ENCODE measurements at regions not wholly inside any gene's neighbourhood (a gene's known extent, or its start where the extent isn't known, plus 50 kb on each side); places are given as distances from the start of the nearest gene placed in this dataset.

DNA sequence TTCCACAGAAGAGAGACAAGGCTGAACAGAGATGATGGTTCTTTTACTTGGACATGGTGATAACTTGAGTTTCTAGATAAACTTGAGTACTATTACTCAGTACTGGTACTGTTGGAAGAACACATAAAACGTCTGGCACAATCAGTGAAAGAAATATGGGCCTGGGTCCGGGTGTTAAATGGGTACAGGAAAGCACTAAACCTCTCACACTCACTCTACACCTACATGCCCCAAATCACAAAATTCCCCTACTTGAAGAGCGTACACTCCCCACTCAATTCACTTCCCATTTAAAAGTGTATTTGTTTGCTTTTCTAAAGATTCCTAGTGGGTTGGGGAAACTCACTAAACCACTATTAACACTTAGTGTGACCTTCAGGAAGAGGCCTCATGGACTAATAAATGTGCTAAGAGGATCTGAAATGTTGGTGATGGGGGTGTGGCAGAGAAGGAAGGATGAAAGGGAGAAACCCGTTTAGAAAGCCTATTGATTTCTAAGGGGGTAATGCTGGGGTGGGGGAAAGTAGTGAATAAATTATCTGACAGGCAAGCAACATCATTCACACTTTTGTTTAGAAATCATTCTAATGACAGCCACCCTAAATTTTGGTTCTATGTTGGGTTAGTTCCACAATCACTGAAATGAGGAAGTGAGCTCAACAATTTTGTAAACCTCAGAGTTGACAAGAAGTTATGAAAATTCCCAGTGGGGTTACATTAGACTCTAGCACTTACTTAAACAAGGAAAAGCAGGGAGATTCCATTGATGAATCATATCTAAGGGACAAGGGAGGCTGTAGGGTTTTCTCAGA, 222.6 kb upstream of the MARCKS start:
- no peak for DNase-seq (ENCODE audit: low spot score)

DNA sequence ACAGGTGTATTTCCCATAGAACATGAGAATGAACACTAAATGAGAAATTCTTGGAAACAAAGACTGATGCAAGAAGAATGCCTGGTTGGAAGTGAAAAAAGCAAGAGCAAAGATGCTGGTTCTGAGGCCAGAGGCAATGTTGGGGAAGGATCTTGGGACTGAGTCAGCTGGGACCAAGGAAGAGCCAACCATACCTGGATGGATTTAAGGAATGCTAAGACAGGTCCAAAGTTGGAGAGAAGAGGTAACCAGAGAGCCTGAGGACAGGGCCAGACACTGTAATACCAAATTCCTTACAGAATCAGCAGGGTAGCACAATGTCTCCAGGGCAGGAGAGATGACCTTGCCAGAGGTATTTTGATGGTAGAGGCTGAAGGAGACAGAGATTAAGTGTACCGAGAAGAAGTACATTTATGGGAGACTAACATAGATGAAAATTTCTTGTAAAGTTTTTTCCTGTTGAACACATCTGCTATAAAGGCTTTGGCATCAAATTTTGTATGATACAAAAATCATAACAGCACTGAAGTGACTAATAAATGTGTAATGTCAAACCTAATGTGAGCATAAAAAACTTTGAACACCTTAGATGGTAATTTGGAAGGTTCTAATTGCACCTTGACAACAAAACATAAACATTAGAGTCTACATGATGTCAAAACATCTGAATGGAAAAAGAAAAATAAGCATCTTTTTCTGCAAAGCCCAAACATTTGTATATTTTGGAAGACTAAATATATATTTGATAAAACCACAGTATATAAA, 221.7 kb upstream of the MARCKS start:
- DNase-seq (ENCODE audit: low spot score), result no peak

DNA sequence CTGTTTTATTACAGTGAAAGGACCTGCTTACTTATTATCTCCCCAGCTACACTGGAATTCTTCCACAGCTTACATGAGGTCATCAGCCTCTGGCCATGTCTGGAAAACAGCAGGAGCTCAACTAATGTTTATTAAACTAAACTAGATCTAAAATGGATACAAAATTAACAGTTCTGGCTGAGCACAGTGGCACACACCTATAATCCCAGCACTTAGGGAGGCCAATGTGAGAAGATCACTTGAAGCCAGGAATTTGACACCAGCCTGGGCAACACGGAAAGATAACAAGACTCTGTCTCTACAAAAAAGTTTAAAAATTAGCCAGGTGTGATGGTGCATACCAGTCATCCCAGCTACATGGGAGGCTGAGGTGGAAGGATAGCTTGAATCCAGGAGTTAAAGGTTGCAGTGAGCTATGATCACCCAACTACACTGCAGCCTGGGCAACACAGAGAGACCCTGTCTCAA, 220.8 kb upstream of the MARCKS start:
- DNase-seq (ENCODE audit: low spot score), result no peak

DNA sequence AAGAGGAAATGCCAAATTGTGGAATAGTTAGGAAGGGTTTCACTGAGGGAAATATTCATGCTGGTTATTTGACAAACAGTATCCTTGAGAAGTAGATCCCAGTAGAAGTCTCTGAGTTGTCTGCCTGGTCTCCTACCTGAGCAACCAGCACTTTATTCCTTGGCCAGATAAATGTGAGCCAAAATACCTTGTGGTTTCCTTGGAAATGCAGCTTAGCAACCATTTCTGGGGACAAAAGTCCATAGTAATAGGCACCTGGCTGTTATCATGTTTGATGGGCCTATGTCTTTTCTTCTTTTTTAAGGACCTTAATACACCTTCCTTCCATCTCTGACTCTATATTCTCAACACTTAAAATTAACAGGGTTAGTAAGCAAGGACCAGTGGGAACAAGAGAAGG, 217.1 kb upstream of the MARCKS start:
- no peak for DNase-seq (ENCODE audit: low spot score)

DNA sequence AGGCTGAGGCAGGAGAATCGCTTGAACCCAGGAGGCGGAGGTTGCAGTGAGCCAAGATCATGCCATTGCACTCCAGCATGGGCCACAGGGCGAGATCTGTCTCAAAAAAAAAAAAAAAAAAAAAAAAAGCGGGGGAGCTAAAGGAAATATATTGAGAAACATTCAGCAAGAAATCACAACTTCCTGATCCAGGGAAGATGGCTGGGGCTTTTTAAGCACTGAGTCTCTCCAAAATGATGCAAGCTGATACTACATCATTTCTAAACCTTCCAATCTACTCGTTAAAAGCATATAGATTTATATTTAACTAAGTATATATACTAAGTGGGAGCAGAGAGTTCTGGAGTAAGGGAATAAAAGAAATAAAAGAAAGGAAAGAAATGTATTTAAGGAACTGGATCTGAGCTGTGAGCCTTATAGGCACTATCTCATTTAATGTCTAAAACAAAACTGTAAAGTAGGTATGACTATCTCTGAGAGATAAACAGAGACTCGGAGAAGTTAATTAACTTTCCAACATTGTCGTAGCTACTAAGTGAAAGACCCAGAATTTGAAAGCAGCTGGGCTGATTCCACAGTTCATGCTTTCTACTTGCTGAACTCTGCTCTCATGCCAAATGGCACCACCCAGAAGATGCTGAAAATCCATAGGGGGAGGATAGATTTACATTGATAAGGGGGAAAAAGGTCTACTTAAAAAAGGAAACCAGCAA, 215.0 kb upstream of the MARCKS start:
- DNase-seq (ENCODE audit: low spot score), result no peak

DNA sequence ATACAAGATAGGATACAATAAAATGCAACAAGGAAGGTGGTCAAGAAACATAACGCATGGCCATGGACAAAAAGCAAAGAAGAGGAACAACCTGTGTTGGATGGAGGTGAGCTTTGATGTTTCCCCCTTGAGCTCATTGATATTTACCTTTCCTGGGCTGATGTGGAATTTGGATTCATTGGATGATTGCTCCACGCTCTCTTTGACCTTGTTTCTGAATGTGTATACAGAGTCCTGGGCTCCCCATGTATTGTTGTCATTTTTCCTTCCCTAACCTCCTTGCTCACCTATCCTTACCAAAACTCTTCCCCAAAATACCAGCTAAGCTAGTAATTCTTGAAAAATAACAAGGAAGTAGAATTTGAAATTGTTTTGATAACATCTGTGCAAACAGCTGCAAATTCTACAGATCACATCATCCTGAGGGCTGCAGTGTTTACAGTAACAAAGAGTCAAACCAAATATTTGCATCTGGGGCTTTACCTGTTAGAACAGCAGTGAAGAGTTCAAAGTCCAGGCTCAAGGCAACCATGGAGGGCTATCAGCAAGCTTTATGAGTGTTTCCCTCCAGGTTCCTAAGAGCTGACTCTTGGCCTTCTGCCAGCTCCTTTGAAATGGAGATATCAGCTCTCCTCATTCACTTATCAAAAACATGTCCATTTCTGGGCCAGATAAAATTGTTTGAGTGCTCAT, 214.3 kb upstream of the MARCKS start:
- DNase-seq (ENCODE audit: low spot score), result peak; percentile 64

DNA sequence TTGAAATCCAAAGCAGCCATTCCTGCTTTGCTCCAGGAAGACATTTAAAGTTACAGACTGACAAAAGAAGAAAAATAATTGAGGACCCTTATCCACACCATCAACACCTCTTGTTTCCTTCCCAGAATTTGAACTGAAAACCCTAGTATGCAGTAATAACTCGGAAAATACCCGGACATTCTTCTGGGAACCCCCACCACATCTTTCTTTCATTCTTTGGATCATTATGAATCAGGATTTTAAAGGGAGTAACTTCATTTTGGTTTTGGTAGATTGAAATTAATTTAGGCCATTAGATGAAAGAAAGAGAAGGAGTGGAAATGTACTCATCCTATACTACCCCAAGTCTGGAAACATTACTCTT, 213.8 kb upstream of the MARCKS start:
- DNase-seq (ENCODE audit: low spot score), result no peak

DNA sequence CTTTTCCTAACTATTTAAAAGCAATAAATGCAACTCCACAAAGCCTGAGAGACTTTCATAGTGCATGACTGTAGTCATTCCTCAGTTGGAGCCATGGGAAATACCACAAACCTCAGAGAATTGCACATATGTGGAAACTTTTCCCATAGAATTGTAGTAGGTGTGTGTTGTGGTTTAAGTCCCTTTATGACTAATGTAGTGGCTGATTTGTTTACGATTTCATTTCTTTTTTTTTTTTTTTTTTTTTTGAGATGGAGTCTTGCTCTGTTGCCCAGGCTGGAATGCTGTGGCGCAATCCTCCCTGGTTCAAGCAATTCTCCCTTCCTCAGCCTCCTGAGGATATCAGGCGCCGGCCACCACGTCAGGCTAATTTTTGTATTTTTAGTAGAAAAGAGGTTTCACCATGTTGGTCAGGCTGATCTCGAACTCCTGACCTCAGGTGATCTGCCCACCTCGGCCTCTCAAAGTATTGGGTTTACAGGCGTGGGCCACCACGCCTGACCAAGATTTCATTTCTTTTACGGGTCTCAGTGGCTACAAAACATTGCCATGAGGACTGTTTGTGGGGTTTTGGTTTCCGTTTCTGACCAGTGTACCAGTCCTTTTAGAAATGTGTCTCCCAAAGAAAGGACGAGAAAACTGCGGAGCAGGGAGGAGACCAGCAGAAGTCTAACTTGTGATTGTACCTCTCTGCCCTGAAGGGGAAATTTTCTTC, 212.1 kb upstream of the MARCKS start:
- no peak for DNase-seq (ENCODE audit: low spot score)

DNA sequence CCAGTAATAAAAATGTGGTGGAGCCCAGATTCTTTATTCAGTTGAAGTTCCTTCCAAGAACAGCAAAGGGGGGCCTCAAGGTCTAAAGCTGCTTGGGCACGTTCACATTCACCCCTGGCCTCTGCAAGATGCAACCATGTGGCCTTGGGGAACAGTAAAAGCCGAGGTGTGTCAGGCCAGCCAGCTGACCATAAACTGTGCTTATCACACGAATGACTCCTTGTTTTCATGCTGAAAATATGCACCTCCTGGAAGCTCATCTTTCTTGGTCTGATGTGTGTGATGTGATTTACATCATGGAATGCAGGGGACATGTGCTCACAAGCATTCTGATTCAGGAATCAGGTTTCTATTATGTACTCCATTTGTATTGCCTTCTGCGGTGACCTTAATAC, 211.6 kb upstream of the MARCKS start:
- no peak for DNase-seq (ENCODE audit: low spot score)

DNA sequence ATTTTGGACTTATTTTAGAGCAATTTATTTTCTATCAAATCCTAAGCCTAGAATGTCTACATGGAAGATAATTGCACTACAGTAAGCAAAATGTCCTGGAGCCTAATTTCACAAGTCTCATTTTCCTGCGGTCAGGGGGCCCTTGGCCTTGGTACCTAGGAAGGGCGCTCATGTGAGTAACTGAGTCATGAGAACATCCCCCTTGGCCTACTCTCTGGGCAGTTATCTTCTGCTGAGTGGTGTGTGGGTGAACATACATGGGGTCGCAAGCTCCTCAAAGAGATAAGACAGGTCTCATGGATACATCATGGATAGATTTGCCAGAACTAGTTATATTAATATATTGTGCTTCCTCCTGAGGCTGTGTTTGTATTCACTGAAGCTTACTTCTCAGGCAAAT, 211.2 kb upstream of the MARCKS start:
- DNase-seq (ENCODE audit: low spot score), result no peak

DNA sequence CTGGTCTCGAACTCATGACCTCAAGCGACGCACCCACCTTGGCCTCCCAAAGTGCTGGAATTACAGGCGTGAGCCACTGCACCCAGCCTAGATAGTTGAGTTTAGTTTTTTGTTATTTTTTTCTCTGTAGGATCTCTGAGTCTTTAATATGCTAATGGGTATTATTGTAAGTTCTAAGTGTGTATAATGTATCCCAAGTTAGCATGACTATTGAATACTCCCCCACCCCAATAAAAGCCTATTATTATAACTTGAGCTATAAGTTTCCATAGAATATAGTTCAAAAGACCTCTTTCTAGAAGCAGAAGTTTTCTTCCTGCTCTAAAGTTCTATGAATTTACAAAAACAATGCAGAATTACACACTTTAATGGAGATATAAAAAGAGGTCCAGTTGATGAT, 210.4 kb upstream of the MARCKS start:
- DNase-seq (ENCODE audit: low spot score), result no peak

DNA sequence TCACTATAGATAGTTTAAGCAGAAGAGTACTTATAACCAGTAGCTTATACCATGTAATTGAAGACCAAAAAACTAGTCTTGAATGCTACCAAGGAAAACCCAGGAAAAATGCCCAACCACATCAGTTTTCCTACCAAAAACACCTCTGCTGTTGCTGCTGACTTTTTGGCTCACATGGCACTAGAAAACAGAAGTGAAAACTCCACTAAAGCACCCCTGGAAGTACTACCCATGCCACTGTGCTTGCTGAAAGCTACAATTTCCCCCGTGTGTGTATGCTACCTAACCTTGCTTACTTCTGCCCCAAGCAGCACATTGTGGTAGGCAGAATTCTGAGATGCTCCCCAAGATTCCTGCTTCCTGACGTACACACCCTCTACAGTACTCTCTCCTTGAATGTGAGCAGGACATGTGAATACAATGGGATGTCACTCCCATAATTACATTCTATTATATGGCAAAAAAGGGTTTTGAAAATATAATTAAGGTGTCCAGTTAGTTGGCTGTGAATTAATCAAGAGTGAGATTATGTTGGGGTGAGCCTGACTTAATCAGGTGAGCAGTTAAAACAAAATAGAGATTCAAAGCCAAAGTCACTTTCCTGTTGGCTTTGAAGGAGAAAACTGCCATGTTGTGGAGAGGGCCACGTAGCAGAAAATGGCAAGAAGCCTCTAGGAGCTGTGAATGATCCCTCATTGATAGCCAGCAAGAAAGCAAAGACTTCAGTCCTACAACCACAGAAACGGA, 209.8 kb upstream of the MARCKS start:
- DNase-seq (ENCODE audit: low spot score), result no peak

DNA sequence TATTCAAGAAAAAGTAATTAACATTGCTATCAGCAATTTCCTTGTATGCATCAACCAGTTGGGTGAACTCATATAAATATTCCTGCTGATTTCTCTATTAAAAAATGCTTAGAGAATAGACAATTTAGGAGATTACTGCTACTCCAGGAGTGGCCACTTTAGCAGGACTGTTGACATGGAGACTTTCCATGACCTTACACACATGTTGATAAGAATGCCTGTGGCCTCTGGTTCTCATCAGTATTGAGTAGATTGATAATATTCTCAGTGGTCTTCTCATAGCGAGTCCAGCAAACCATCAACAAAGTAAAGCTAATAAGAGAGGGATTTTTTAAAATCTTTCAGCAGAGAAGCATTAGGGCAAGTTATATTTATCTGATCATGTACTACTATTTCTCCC, 208.4 kb upstream of the MARCKS start:
- DNase-seq (ENCODE audit: low spot score), result no peak

DNA sequence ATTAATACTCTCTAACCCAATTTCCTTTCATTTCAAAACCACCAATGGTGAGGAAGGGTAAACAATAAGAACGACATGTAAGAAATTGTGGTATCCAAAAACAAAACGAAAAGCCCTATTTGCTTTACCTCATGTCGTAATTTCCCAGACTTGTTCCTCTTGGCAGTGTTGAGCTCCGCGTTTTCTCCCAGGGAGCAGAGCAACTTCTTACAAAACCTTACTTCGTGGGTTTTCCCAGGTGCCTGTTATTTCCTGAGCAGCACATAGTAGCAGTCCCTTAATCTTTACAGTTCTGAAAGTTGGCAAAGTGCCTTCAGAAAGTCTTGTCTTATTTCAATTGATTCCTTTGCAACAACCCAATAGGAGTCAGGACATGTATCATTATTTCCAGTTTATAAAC, 207.9 kb upstream of the MARCKS start:
- no peak for DNase-seq (ENCODE audit: low spot score)

DNA sequence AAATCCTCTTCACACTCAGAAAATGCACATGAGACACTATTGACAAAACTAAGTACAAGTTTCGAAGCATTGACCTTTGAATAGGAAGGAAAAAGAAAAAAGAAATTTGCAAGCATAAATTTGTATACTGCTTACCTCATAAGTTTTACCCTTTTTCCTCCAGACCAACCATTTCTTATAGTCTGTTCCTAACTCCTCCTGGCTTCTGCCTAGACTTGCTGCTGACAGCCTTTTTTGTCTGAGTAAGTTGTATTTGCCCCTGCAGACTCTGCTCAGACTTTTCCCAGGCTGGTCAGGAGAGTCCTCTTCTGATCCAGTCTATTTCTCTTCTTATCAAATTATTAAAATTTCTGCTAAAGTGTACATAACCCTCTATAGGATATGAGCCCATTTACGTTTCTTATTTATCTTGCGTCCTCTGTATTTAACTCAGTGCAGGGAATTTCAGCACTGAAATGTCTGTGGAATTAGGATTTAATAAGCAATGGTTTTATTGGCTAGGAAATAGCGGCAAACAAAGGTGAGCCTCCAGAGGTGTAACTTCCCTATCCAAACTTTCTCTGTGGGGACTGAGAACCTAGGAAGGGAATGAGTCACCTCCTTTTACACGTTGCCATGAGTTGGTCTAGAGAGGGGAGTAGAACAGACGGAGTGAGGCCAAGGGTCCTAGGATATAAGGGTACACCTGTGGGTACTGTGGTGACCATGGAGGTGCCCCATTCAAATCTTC, 207.1 kb upstream of the MARCKS start:
- no peak for DNase-seq (ENCODE audit: low spot score)

DNA sequence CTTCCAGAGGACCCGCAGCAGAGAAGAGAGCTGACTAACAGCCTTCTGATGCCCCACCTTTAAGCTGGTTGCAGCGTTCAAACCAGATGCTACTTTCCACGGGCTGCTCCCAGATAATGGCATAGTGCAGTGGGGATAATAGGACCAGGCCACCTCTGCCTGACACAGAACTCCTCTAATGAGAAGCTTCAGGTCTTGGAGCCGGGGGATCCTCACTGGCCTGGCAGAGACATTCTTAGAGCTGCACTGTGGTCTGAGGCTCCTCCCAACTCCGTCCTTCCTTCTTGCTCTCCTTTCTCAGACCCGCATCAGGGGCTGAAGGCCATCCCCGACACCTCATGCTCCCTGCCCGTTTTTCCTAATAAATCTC, 206.6 kb upstream of the MARCKS start:
- peak; percentile 27 for DNase-seq (ENCODE audit: low spot score)

DNA sequence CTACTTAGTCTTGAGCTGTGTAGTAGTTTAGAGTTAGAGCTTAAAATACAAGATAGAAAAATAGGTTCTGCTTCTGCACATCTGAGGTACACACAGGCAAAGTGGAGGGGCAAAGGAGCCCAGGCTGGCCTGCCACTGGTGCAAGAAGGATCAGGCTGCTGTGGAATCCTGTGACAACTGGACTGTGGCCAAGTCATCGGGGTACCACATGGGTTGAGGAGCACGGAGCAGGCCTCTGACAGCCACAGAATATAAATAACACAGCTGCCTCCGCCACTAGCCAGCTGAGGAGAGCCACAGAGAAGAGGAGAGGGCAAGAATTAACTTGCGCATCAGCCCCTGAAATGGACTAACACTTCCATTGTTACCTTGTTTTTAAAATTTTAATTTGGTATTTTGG, 206.0 kb upstream of the MARCKS start:
- no peak for DNase-seq (ENCODE audit: low spot score)

DNA sequence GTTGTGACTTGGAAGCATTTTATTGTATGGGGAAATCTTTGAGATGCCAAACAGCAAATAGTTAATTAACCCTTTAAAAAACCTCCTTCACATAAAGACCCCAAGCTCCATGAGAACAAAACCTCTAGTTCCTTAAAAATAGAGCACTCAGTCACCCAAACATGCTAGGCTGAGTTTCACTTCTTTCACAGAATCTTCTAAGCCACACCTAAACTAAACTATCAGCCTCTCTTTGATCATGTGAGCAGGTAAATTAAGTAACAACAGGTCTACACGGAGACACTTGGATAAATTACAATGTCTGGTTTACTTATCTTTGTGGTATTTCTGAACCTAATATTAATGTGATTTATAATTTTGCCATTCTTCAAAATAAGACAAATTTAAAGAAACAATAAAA, 205.2 kb upstream of the MARCKS start:
- DNase-seq (ENCODE audit: low spot score), result no peak

DNA sequence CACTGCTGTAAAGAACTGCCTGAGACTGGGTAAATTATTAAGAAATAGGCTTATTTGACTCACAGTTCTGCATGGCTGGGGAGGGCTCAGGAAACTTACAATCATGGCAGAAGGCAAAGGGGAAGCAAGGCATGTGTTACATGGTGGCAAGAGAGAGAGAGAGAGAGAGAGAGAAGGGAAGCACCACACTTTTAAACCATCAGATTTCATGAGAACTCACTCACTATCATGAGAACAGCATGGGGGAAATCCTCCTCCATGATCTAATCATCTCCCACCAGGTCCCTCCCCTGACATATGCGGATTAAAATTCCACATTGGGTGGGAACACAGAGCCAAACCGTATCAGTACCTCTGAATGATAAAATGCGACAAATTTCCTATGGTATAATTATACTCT, 203.9 kb upstream of the MARCKS start:
- no peak for DNase-seq (ENCODE audit: low spot score)

DNA sequence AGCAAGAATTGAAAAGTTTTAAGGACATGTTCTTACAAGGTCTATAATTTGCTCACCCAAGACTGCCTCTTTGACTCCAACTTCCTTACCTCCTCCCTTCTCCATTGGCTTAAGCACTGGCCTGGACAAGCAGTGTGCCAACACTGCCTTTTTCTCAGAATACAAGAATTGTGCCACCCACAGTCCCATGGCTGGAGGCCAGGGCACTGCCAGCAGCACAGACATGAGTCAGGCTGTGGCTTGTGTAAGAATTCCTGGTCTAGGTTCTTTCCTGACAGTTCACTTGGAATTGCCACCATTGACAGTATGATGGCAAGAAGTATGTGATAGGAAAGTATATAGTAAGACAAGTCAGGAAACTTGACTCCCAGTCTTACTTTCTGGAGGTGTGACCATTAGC, 202.7 kb upstream of the MARCKS start:
- DNase-seq (ENCODE audit: low spot score), result no peak
